HEK293 (cell line): ENCODE measurements at regions not wholly inside any gene's neighbourhood (a gene's known extent, or its start where the extent isn't known, plus 50 kb on each side); places are given as distances from the start of the nearest gene placed in this dataset.

Experiments used
- CTCF ChIA-PET: fragments of 350-600 bp; formaldehyde crosslinking; extraction: SDS; loops from one replicate; lab custom pipeline; 2021; ENCODE audit warnings: antibody characterized with exemption; lab: Yijun Ruan, JAX
- POLR2A ChIA-PET: fragments of 300-600 bp; formaldehyde crosslinking; extraction: SDS; loops from one replicate; lab custom pipeline; 2020; ENCODE audit warnings: antibody characterized with exemption, inconsistent platforms; lab: Yijun Ruan, JAX
- H3K27ac ChIP-seq: fragments of 200-500 bp; sonication (Bioruptor generic); 2 replicates; pipeline ENCODE4 v1.5.1; 2014; ENCODE audit warnings: low read depth, low read length, control low read depth, inconsistent platforms; ENCODE audit errors: extremely low read depth
- H3K36me3 ChIP-seq, 2 experiments: fragments of 200-500 bp in 1 of 2; sonication (Bioruptor generic) in 1 of 2; 1 replicate in 1 of 2; 2 replicates in 1 of 2; pipeline ENCODE4 v1.5.1; 2014 to 2017; ENCODE audit warnings: inconsistent platforms in 2 of 2, low read length in 2 of 2; ENCODE audit not compliant: control insufficient read depth in 2 of 2, insufficient read depth in 1 of 2
- H3K4me1 ChIP-seq: fragments of 200-500 bp; sonication (Bioruptor generic); 2 replicates; pipeline ENCODE4 v1.5.1; 2014; ENCODE audit warnings: mild to moderate bottlenecking, low read length, inconsistent platforms; ENCODE audit not compliant: control insufficient read depth, insufficient read depth
- H3K4me3 ChIP-seq: 2 replicates; pipeline ENCODE4 v1.5.1; 2011; ENCODE audit warnings: low read depth, mild to moderate bottlenecking, control low read depth, low read length, moderate library complexity
- H3K9me3 ChIP-seq: fragments of 200-500 bp; sonication (Bioruptor generic); 2 replicates; pipeline ENCODE4 v1.5.1; 2014; ENCODE audit warnings: low read depth, low read length, inconsistent platforms; ENCODE audit not compliant: control insufficient read depth, insufficient read depth
- FEZF1 ChIP-seq: fragments of 450-650 bp; formaldehyde crosslinking; IDR thresholded peaks from 2 replicates; pipeline ENCODE4 v1.5.1; 2016; ENCODE audit warnings: missing biosample characterization, missing genetic modification characterization
- GLI4 ChIP-seq: fragments of 450-650 bp; formaldehyde crosslinking; IDR thresholded peaks from 2 replicates; pipeline ENCODE4 v1.5.1; 2016; ENCODE audit warnings: missing biosample characterization, missing genetic modification characterization
- IKZF3 ChIP-seq: fragments of 450-650 bp; IDR thresholded peaks from 2 replicates; pipeline ENCODE4 v1.5.0; 2018; ENCODE audit warnings: missing biosample characterization, mild to moderate bottlenecking, missing genetic modification characterization, moderate library complexity
- SALL2 ChIP-seq: fragments of 450-650 bp; formaldehyde crosslinking; IDR thresholded peaks from 2 replicates; pipeline ENCODE4 v1.5.0; 2017; ENCODE audit warnings: missing biosample characterization, mild to moderate bottlenecking, missing genetic modification characterization, borderline replicate concordance
- YY2 ChIP-seq: fragments of 450-650 bp; formaldehyde crosslinking; IDR thresholded peaks from 2 replicates; pipeline ENCODE4 v1.5.1; 2016; ENCODE audit warnings: missing biosample characterization, missing genetic modification characterization
- ZBTB17 ChIP-seq: fragments of 450-650 bp; formaldehyde crosslinking; IDR thresholded peaks from 2 replicates; pipeline ENCODE4 v1.5.1; 2016; ENCODE audit warnings: missing biosample characterization, missing genetic modification characterization
- ZFP41 ChIP-seq: fragments of 450-650 bp; formaldehyde crosslinking; IDR thresholded peaks from 2 replicates; pipeline ENCODE4 v1.5.1; 2016; ENCODE audit warnings: missing biosample characterization, missing genetic modification characterization, borderline replicate concordance
- ZNF169 ChIP-seq: fragments of 450-650 bp; formaldehyde crosslinking; IDR thresholded peaks from 2 replicates; pipeline ENCODE4 v1.5.1; 2016; ENCODE audit warnings: missing biosample characterization, missing genetic modification characterization
- ZNF221 ChIP-seq: fragments of 450-650 bp; formaldehyde crosslinking; IDR thresholded peaks from 2 replicates; pipeline ENCODE4 v1.5.1; 2017; ENCODE audit warnings: missing biosample characterization, missing genetic modification characterization, borderline replicate concordance
- ZNF223 ChIP-seq: fragments of 450-650 bp; formaldehyde crosslinking; IDR thresholded peaks from 2 replicates; pipeline ENCODE4 v1.5.1; 2016; ENCODE audit warnings: missing biosample characterization, missing genetic modification characterization
- ZNF23 ChIP-seq: fragments of 450-650 bp; formaldehyde crosslinking; IDR thresholded peaks from 2 replicates; pipeline ENCODE4 v1.5.1; 2016; ENCODE audit warnings: missing biosample characterization, missing genetic modification characterization, borderline replicate concordance
- ZNF423 ChIP-seq: fragments of 450-650 bp; formaldehyde crosslinking; IDR thresholded peaks from 2 replicates; pipeline ENCODE4 v1.5.1; 2016; ENCODE audit warnings: missing biosample characterization, missing genetic modification characterization
- ZNF514 ChIP-seq: fragments of 450-650 bp; formaldehyde crosslinking; IDR thresholded peaks from 2 replicates; pipeline ENCODE4 v1.5.1; 2016; ENCODE audit warnings: missing biosample characterization, missing genetic modification characterization
- ZNF530 ChIP-seq: fragments of 450-650 bp; formaldehyde crosslinking; IDR thresholded peaks from 2 replicates; pipeline ENCODE4 v1.5.1; 2016; ENCODE audit warnings: low read depth, missing biosample characterization, missing genetic modification characterization
- ZNF596 ChIP-seq: fragments of 450-650 bp; IDR thresholded peaks from 2 replicates; pipeline ENCODE4 v1.5.0; 2018; ENCODE audit warnings: missing biosample characterization, mild to moderate bottlenecking, missing genetic modification characterization, moderate library complexity
- ZNF623 ChIP-seq: fragments of 450-650 bp; formaldehyde crosslinking; IDR thresholded peaks from 2 replicates; pipeline ENCODE4 v1.5.1; 2016; ENCODE audit warnings: missing biosample characterization, missing genetic modification characterization
- ZNF701 ChIP-seq: fragments of 450-650 bp; formaldehyde crosslinking; IDR thresholded peaks from 2 replicates; pipeline ENCODE4 v1.5.1; 2016; ENCODE audit warnings: missing biosample characterization, missing genetic modification characterization
- ZNF747 ChIP-seq: fragments of 450-650 bp; formaldehyde crosslinking; IDR thresholded peaks from 2 replicates; pipeline ENCODE4 v1.5.1; 2016; ENCODE audit warnings: missing biosample characterization, missing genetic modification characterization
- ZNF792 ChIP-seq: fragments of 450-650 bp; formaldehyde crosslinking; IDR thresholded peaks from 2 replicates; pipeline ENCODE4 v1.5.1; 2016; ENCODE audit warnings: missing biosample characterization, missing genetic modification characterization
- ZSCAN23 ChIP-seq: fragments of 450-650 bp; formaldehyde crosslinking; IDR thresholded peaks from 2 replicates; pipeline ENCODE4 v1.5.1; 2016; ENCODE audit warnings: missing biosample characterization, missing genetic modification characterization
- TF ChIP-seq, protein P1 (sequence below): fragments of 450-650 bp; formaldehyde crosslinking; IDR thresholded peaks from 2 replicates; pipeline ENCODE4 v1.5.1; 2016; ENCODE audit warnings: missing biosample characterization, missing genetic modification characterization
- TF ChIP-seq, protein P2 (sequence below): fragments of 450-650 bp; formaldehyde crosslinking; IDR thresholded peaks from 2 replicates; pipeline ENCODE4 v1.5.1; 2016; ENCODE audit warnings: missing biosample characterization, missing genetic modification characterization

DNA sequence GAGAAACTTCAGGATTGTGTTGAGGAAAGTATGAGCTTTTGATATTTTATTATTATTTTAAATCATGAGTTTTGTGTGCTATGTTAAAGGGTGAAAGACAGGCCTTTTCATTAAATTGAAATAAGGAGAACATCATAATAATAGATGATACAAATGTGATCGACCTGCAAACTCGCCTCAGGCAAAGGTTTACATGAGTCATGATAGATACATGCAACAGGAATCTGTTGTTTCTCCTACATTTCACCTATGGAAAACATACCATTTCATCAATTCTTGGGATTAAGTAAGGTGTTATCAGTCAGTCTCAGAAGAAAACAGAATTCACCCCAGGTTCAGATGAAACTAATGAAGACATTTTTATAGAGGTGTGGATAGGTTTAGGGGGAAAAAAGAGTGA lies 1992.5 kb upstream of the PIK3C3 start (continued):
- TF ChIP-seq, protein P1, sequence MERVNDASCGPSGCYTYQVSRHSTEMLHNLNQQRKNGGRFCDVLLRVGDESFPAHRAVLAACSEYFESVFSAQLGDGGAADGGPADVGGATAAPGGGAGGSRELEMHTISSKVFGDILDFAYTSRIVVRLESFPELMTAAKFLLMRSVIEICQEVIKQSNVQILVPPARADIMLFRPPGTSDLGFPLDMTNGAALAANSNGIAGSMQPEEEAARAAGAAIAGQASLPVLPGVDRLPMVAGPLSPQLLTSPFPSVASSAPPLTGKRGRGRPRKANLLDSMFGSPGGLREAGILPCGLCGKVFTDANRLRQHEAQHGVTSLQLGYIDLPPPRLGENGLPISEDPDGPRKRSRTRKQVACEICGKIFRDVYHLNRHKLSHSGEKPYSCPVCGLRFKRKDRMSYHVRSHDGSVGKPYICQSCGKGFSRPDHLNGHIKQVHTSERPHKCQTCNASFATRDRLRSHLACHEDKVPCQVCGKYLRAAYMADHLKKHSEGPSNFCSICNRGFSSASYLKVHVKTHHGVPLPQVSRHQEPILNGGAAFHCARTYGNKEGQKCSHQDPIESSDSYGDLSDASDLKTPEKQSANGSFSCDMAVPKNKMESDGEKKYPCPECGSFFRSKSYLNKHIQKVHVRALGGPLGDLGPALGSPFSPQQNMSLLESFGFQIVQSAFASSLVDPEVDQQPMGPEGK (tag by site-specific recombination) = no peak
- TF ChIP-seq GLI4 (tag by site-specific recombination) (no peak), ZNF23 (tag by site-specific recombination) (no peak), ZNF514 (tag by site-specific recombination) (no peak), ZNF223 (tag by site-specific recombination) (no peak), ZNF623 (tag by site-specific recombination) (no peak), ZNF701 (tag by site-specific recombination) (no peak)

DNA sequence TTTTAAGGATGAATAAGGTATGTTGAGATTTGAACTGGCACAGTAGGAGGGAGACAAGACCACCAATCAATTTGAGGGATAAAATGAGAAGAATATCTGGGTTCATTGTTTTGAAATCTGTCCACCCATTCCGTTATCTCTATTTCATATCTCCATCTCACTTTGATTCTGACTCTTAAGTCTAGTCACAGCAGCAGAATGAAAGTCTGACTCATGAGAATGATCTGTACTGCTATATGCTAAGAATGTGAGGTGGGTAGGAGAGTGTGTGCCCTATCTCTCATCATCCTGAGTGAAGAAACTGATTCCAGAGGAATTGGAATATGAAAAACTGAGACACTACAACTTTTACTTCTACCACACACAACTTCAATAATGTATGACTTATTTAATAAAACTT lies 1994.5 kb upstream of the PIK3C3 start:
- Histone ChIP-seq H3K4me1 (no peaks in the 10 kb centered on the region), H3K9me3 (no peaks in the 10 kb centered on the region), H3K4me3 (no peak overlapping the region), H3K36me3 (no peaks in the 10 kb centered on the region), H3K27ac (no peak overlapping the region)
- CTCF ChIA-PET = no interaction called here
- POLR2A ChIA-PET = no interaction called here
- TF ChIP-seq IKZF3 (tag by site-specific recombination) (no peak), ZNF169 (no peak)

DNA sequence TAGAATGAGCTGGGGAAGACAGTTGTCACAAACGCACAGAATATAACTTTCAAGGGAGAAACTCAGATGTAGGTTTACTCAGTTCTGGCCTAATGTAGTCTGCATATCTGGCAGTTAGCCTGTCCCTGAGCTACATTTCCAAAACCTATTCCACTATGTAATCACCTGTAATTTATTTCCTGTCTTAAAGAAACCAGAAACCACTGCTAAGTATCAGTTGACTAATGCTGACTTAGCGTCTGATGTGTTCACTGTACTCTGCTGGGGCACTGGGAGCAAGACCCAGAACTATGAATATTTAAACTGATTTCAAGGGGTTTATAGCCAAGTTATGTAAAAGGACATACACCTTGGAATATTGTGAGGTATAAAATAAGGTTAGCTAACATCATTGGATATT lies 1995.2 kb upstream of the PIK3C3 start:
- ChIA-PET POLR2A (no interaction called here), CTCF (no interaction called here)
- TF ChIP-seq ZSCAN23 (tag by site-specific recombination) (no peak), ZNF423 (tag by site-specific recombination) (no peak), ZNF792 (no peak), ZNF530 (tag by site-specific recombination) (no peak), YY2 (no peak), ZFP41 (tag by site-specific recombination) (no peak), ZNF747 (no peak), ZBTB17 (tag by site-specific recombination) (no peak), ZNF221 (tag by site-specific recombination) (no peak), ZNF596 (no peak), SALL2 (tag by site-specific recombination) (no peak), ZNF223 (tag by site-specific recombination) (no peak), FEZF1 (no peak)
- TF ChIP-seq, protein P2, sequence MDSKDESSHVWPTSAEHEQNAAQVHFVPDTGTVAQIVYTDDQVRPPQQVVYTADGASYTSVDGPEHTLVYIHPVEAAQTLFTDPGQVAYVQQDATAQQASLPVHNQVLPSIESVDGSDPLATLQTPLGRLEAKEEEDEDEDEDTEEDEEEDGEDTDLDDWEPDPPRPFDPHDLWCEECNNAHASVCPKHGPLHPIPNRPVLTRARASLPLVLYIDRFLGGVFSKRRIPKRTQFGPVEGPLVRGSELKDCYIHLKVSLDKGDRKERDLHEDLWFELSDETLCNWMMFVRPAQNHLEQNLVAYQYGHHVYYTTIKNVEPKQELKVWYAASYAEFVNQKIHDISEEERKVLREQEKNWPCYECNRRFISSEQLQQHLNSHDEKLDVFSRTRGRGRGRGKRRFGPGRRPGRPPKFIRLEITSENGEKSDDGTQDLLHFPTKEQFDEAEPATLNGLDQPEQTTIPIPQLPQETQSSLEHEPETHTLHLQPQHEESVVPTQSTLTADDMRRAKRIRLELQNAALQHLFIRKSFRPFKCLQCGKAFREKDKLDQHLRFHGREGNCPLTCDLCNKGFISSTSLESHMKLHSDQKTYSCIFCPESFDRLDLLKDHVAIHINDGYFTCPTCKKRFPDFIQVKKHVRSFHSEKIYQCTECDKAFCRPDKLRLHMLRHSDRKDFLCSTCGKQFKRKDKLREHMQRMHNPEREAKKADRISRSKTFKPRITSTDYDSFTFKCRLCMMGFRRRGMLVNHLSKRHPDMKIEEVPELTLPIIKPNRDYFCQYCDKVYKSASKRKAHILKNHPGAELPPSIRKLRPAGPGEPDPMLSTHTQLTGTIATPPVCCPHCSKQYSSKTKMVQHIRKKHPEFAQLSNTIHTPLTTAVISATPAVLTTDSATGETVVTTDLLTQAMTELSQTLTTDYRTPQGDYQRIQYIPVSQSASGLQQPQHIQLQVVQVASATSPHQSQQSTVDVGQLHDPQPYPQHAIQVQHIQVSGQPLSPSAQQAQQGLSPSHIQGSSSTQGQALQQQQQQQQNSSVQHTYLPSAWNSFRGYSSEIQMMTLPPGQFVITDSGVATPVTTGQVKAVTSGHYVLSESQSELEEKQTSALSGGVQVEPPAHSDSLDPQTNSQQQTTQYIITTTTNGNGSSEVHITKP (tag by site-specific recombination) = no peak
- Histone ChIP-seq H3K36me3 (no peaks in the 10 kb centered on the region), H3K9me3 (no peaks in the 10 kb centered on the region), H3K27ac (no peak overlapping the region), H3K4me1 (no peaks in the 10 kb centered on the region), H3K4me3 (no peak overlapping the region)
